ENCODE measurements at regions not wholly inside any gene's neighbourhood (a gene's known extent, or its start where the extent isn't known, plus 50 kb on each side); places are given as distances from the start of the nearest gene placed in this dataset.

GRCh38 chr4:138592796-138593195 is 350.6 kb upstream of the SLC7A11 start:
- DNase-seq (no peak), ATAC-seq (ENCODE audit: poor library complexity) (no peak)
- no peak overlapping the region for H3K27ac ChIP-seq (ENCODE audit: low read depth in 1 of 2, low read length in 2 of 2)
- ChIA-PET POLR2A (no interaction called here), CTCF (no interaction called here)
- H3K27me3 ChIP-seq (ENCODE audit: control insufficient read depth in 1 of 2, insufficient read depth in 2 of 2, low read length in 2 of 2) = no peaks in the 10 kb centered on the region
- no peaks in the 10 kb centered on the region for H3K36me3 ChIP-seq (ENCODE audit: insufficient read depth, low read length)
- no peaks in the 10 kb centered on the region for H3K36me3 Mint-ChIP-seq (ENCODE audit: low read depth)
- no peak overlapping the region for H3K4me3 ChIP-seq (ENCODE audit: low read length)
- H3K4me1 ChIP-seq (ENCODE audit: insufficient read depth, low read length) = no peaks in the 10 kb centered on the region
- H3K4me3 Mint-ChIP-seq = no peak overlapping the region
- H3K27ac Mint-ChIP-seq = no peak overlapping the region
- peaks cover 6% of the 10 kb centered on the region for H3K27me3 Mint-ChIP-seq
- H3K9me3 Mint-ChIP-seq = no peaks in the 10 kb centered on the region
- TF ChIP-seq CTCF (IDR thresholded peaks at IDR 0.05) = no peak
- intact Hi-C loops (cut with DNase I, micrococcal nuclease) = no loop called here
- peaks cover 0 to 3% of the 10 kb centered on the region in 2 experiments for H3K9me3 ChIP-seq (ENCODE audit: control insufficient read depth in 1 of 2, insufficient read depth in 1 of 2, low read length in 2 of 2)
- H3K4me1 Mint-ChIP-seq (ENCODE audit: low read depth) = no peaks in the 10 kb centered on the region

- no peaks in the 10 kb centered on the region for H3K9me3 Mint-ChIP-seq
- H3K4me3 Mint-ChIP-seq = no peak overlapping the region
- TF ChIP-seq CTCF (IDR thresholded peaks at IDR 0.05) = no peak
- H3K27me3 Mint-ChIP-seq = peaks cover 6% of the 10 kb centered on the region
- H3K36me3 Mint-ChIP-seq (ENCODE audit: low read depth) = no peaks in the 10 kb centered on the region
- H3K9me3 ChIP-seq (ENCODE audit: control insufficient read depth in 1 of 2, insufficient read depth in 1 of 2, low read length in 2 of 2) = peaks cover 0 to 3% of the 10 kb centered on the region in 2 experiments
- H3K4me1 Mint-ChIP-seq (ENCODE audit: low read depth) = no peaks in the 10 kb centered on the region
- no peak overlapping the region for H3K27ac ChIP-seq (ENCODE audit: low read depth in 1 of 2, low read length in 2 of 2)
- H3K27me3 ChIP-seq (ENCODE audit: control insufficient read depth in 1 of 2, insufficient read depth in 2 of 2, low read length in 2 of 2) = no peaks in the 10 kb centered on the region
- no peaks in the 10 kb centered on the region for H3K4me1 ChIP-seq (ENCODE audit: insufficient read depth, low read length)
- no peak overlapping the region for H3K4me3 ChIP-seq (ENCODE audit: low read length)
- CTCF ChIA-PET = no interaction called here
- no peak for ATAC-seq (ENCODE audit: poor library complexity)
- no peak for DNase-seq
- no peak overlapping the region for H3K27ac Mint-ChIP-seq
- intact Hi-C loops (cut with DNase I, micrococcal nuclease) = no loop called here
- no peaks in the 10 kb centered on the region for H3K36me3 ChIP-seq (ENCODE audit: insufficient read depth, low read length)
- POLR2A ChIA-PET = no interaction called here
Observed at GRCh38 chr4:138591808-138592207, 349.7 kb upstream of the SLC7A11 start.

- Histone ChIP-seq H3K9me3 (ENCODE audit: control insufficient read depth in 1 of 2, insufficient read depth in 1 of 2, low read length in 2 of 2) (peaks cover 0 to 3% of the 10 kb centered on the region in 2 experiments), H3K27me3 (ENCODE audit: control insufficient read depth in 1 of 2, insufficient read depth in 2 of 2, low read length in 2 of 2) (no peaks in the 10 kb centered on the region), H3K4me1 (ENCODE audit: insufficient read depth, low read length) (no peaks in the 10 kb centered on the region), H3K36me3 (ENCODE audit: insufficient read depth, low read length) (no peaks in the 10 kb centered on the region), H3K27ac (ENCODE audit: low read depth in 1 of 2, low read length in 2 of 2) (no peak overlapping the region), H3K4me3 (ENCODE audit: low read length) (no peak overlapping the region)
- H3K27me3 Mint-ChIP-seq = peaks cover 6% of the 10 kb centered on the region
- H3K27ac Mint-ChIP-seq = no peak overlapping the region
- intact Hi-C loops (cut with DNase I, micrococcal nuclease) = no loop called here
- no peak for DNase-seq
- ChIA-PET CTCF (no interaction called here), POLR2A (no interaction called here)
- no peaks in the 10 kb centered on the region for H3K36me3 Mint-ChIP-seq (ENCODE audit: low read depth)
- no peaks in the 10 kb centered on the region for H3K9me3 Mint-ChIP-seq
- H3K4me1 Mint-ChIP-seq (ENCODE audit: low read depth) = no peaks in the 10 kb centered on the region
- no peak for TF ChIP-seq CTCF (IDR thresholded peaks at IDR 0.05)
- no peak overlapping the region for H3K4me3 Mint-ChIP-seq
- ATAC-seq (ENCODE audit: poor library complexity) = no peak
Observed at GRCh38 chr4:138588501-138588900, 346.4 kb upstream of the SLC7A11 start.

Data from CD4-positive, alpha-beta T cell (primary cell).